Heart left ventricle (tissue), 13 donors: ENCODE measurements at regions not wholly inside any gene's neighbourhood (a gene's known extent, or its start where the extent isn't known, plus 50 kb on each side); places are given as distances from the start of the nearest gene placed in this dataset.

Experiments used
- POLR2A ChIP-seq, 2 donors: fragments of 450-650 bp; IDR thresholded peaks; one replicate each; pipeline ENCODE4 v1.6.1; 2017; ENCODE audit warnings: antibody characterized with exemption in 2 of 2, mild to moderate bottlenecking in 2 of 2, moderate library complexity in 2 of 2
- TF ChIP-seq, protein P1 (sequence below), 12 donors: fragments of 200-600 bp; sonication (generic) in 4 of 12; IDR thresholded peaks; one replicate each; pipeline versions ENCODE4 v1.5.0 to v1.8.0; 2018 to 2022; ENCODE audit warnings: antibody characterized with exemption in 12 of 12, mild to moderate bottlenecking in 5 of 12
- donor health status: ischemic (EF 13 %, LVEDD 7.1; RV severe dilation, severe dysfunction).
- donor health status: DM: no; HTN: yes; CAD: no.
- donor health status: DM: no; HTN: no; CAD: no.
- donor health status: ischemic (EF 25% LVEDD 6.9; RV normal size, moderate dysfunction).
- donor health status: ischemic (EF 25% LVEDD 5.7; RV mildly dilated, moderate dysfunction).
- donor health status: ischemic (EF 35%, LVEDD 5.7; RV mildly dilated, moderate dysfunction).
- donor health status: nonischemic (EF 11% LVEDD 7.7; RV severe dilation, severe dysfunction).
- donor health status: DM: yes; HTN: yes; CAD: no.
- donor health status: PGD.
- donor health status: ischemic (EF 29% LVEDD 5.4; RV normal size, mild dysfunction).
- donor health status: nonischemic (EF 23%, LVEDD 6.1; RV moderate dilation, normal function).

DNA sequence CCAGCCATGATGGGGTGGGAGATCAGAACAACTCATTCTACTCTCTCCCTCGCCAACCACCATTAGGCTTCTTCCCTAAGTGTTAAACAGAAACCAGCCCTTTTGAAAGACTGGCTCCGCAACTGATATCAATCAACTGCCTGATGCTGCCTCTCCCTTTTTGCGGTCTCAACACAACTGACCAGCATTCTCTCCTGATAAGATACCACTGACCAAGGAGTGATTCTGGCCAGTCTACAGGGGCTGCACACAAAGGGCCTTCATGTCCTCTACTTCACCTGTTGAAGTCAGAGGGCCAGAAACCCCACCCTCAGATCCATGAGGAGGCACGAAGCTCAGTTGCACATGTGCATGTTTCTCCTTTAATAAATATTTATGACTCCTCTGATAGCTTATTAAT lies 145.1 kb downstream of the CD24 start:
- TF ChIP-seq, protein P1, sequence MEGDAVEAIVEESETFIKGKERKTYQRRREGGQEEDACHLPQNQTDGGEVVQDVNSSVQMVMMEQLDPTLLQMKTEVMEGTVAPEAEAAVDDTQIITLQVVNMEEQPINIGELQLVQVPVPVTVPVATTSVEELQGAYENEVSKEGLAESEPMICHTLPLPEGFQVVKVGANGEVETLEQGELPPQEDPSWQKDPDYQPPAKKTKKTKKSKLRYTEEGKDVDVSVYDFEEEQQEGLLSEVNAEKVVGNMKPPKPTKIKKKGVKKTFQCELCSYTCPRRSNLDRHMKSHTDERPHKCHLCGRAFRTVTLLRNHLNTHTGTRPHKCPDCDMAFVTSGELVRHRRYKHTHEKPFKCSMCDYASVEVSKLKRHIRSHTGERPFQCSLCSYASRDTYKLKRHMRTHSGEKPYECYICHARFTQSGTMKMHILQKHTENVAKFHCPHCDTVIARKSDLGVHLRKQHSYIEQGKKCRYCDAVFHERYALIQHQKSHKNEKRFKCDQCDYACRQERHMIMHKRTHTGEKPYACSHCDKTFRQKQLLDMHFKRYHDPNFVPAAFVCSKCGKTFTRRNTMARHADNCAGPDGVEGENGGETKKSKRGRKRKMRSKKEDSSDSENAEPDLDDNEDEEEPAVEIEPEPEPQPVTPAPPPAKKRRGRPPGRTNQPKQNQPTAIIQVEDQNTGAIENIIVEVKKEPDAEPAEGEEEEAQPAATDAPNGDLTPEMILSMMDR (IDR thresholded peaks at IDR 0.05), result no peak
- no peak for TF ChIP-seq POLR2A (IDR thresholded peaks at IDR 0.05)
